ENCODE measurements at regions not wholly inside any gene's neighbourhood (a gene's known extent, or its start where the extent isn't known, plus 50 kb on each side); places are given as distances from the start of the nearest gene placed in this dataset.
"Not testable (repeated sequence)": the region's sequence is repeated elsewhere in the genome, so short reads cannot be mapped to it uniquely, and the experiment has no call there.

DNA sequence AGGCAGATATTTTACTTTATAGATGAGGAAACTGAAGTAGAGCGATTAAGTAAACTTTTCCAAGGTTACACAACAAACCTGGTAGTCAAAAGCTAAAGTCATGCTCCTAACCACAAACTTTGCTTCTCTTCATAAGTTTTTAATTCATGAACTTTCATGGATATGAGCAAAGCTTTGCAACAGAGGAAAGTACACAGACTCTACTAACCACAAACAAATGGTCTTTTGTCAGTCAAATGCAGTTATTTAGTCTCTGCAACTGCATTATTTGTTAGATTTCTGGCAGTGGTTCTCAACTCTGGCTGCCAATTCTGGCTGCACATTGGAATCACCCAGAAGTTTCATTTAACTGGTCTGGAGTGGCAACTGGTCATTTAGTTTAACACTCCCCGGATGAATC lies 140.6 kb upstream of the TMEM168 start:
- Histone ChIP-seq H3K4me1 (peaks cover 0 to 31% of the 10 kb centered on the region in 2 donors), H3K27ac (peak overlapping the region in 1 of 2 donors; percentile 73), H3K27me3 (no peaks in the 10 kb centered on the region), H3K36me3 (no peaks in the 10 kb centered on the region), H3K9me3 (no peaks in the 10 kb centered on the region), H3K4me3 (no peak overlapping the region)
- intact Hi-C loops (cut with DNase I): no loop called here
- DNase-seq (peak in 1 of 4 donors; percentile 7), ATAC-seq (peak; percentile 62)
- TF ChIP-seq CTCF (IDR thresholded peaks at IDR 0.05): no peak

DNA sequence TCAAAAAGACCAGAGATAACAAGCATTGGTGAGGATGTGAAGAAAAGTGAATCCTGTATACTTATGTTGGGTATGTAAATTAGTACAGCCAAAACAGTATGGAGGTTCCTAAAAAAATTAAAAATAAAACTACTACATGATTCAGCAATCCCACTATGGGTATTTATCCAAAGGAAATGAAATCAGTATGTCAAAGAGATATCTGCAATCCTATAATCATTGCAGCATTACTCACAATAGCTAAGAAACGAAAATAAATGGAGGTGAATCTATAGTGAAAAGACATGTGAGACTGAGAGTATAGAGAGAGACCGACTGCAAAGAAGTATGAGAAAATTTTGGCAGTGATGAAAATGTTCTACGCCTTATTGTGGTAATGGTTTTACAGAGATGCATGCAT lies 139.2 kb upstream of the TMEM168 start:
- H3K36me3 ChIP-seq: no peaks in the 10 kb centered on the region
- H3K4me1 ChIP-seq: peaks cover 0 to 31% of the 10 kb centered on the region in 2 donors
- no peak for ATAC-seq
- no peak overlapping the region for H3K4me3 ChIP-seq
- TF ChIP-seq CTCF (IDR thresholded peaks at IDR 0.05): no peak
- no peaks in the 10 kb centered on the region for H3K27me3 ChIP-seq
- no peaks in the 10 kb centered on the region for H3K9me3 ChIP-seq
- DNase-seq: no peak
- no peak overlapping the region for H3K27ac ChIP-seq
- intact Hi-C loops (cut with DNase I): no loop called here

GRCh38 chr7:112926018-112926417 lies 135.8 kb upstream of the TMEM168 start:
- DNase-seq (no peak), ATAC-seq (no peak)
- intact Hi-C loops (cut with DNase I): no loop called here
- no peaks in the 10 kb centered on the region for H3K36me3 ChIP-seq
- no peaks in the 10 kb centered on the region for H3K9me3 ChIP-seq
- TF ChIP-seq CTCF (IDR thresholded peaks at IDR 0.05): no peak
- H3K27me3 ChIP-seq: no peaks in the 10 kb centered on the region
- H3K27ac ChIP-seq: no peak overlapping the region
- H3K4me3 ChIP-seq: no peak overlapping the region
- peaks cover 0 to 19% of the 10 kb centered on the region in 2 donors for H3K4me1 ChIP-seq

DNA sequence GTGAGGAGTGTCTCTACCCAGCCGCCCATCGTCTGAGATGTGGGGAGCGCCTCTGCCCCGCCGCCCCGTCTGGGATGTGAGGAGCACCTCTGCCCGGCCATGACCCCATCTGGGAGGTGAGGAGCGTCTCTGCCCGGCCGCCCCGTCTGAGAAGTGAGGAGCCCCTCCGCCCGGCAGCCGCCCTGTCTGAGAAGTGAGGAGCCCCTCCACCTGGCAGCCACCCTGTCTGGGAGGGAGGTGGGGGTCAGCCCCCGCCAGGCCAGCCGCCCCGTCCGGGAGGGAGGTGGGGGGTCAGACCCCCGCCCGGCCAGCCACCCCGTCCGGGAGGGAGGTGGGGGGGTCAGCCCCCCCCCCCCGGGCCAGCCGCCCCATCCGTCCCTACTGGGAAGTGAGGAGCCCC lies 132.4 kb upstream of the TMEM168 start:
- H3K9me3 ChIP-seq; H3K27ac ChIP-seq; ATAC-seq; H3K27me3 ChIP-seq; H3K4me3 ChIP-seq; H3K36me3 ChIP-seq; intact Hi-C loops (cut with DNase I); H3K4me1 ChIP-seq: not testable (repeated sequence)
- DNase-seq: peak in 1 of 4 donors; percentile 52

DNA sequence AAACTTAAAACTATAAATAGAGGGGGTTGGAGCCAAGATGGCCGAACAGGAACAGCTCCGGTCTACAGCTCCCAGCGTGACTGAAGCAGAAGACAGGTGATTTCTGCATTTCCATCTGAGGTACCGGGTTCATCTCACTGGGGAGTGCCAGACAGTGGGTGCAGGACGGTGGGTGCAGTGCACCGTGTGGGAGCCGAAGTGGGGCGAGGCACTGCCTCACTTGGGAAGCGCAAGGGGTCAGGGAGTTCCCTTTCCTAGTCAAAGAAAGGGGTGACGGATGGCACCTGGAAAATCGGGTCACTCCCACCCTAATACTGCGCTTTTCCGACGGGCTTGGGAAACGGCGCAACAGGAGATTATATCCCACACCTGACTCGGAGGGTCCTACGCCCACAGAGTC lies 126.2 kb upstream of the TMEM168 start:
- intact Hi-C loops (cut with DNase I); ATAC-seq; H3K9me3 ChIP-seq: not testable (repeated sequence)

DNA sequence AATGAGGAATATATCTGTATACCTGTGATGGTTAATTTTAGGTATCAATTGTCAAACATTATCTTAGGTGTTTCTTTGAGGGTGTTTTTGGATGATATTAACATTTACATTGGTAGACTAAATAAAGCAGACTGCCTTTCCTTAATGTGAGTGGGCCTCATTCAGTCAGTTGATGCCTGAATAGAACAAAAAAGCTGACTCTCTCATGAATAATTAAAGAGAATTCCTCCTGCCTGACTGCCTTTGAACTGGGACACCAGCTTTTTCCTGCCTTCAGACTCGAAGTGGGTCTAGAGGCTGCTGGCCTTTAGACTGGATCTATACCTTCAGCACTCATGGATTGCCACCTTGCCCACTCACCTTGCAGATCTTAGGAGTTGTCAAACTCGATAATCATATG lies 117.9 kb upstream of the TMEM168 start:
- no peak overlapping the region for H3K4me3 ChIP-seq
- intact Hi-C loops (cut with DNase I): no loop called here
- H3K9me3 ChIP-seq: peaks cover 0 to 27% of the 10 kb centered on the region in 2 donors
- peaks cover 0 to 12% of the 10 kb centered on the region in 2 donors for H3K36me3 ChIP-seq
- no peak overlapping the region for H3K27ac ChIP-seq
- no peaks in the 10 kb centered on the region for H3K4me1 ChIP-seq
- no peaks in the 10 kb centered on the region for H3K27me3 ChIP-seq
- no peak for TF ChIP-seq CTCF (IDR thresholded peaks at IDR 0.05)
- ATAC-seq: no peak
- DNase-seq: no peak

More for the DNA sequence above, 126.2 kb upstream of the TMEM168 start:
- H3K27me3 ChIP-seq, H3K4me3 ChIP-seq, H3K4me1 ChIP-seq, DNase-seq, H3K27ac ChIP-seq: not testable (repeated sequence)
- peaks cover 0 to 16% of the 10 kb centered on the region in 2 donors for H3K36me3 ChIP-seq
